T-helper 2 cell (primary cell): ENCODE measurements at regions not wholly inside any gene's neighbourhood (a gene's known extent, or its start where the extent isn't known, plus 50 kb on each side); places are given as distances from the start of the nearest gene placed in this dataset.
A peak's percentile ranks its signal among the peaks of the same experiment; 100 is the strongest.
"Not testable (repeated sequence)": the region's sequence is repeated elsewhere in the genome, so short reads cannot be mapped to it uniquely, and the experiment has no call there.

Experiments used
- DNase-seq, 5 experiments: peaks; one replicate each; pipeline versions ENCODE4 v3.0.0 to v3.0.0-alpha.2; 2012 to 2022

- DNase-seq: no peak
Measured at GRCh38 chr6:166718516-166718915, 91.5 kb upstream of the RPS6KA2 start.

GRCh38 chr6:166716910-166717617, 90.0 kb upstream of the RPS6KA2 start:
- no peak for DNase-seq

GRCh38 chr6:166715992-166716391, 88.9 kb upstream of the RPS6KA2 start:
- no peak for DNase-seq

- DNase-seq: no peak
Measured at GRCh38 chr6:166715065-166715464, 88.0 kb upstream of the RPS6KA2 start.

- no peak for DNase-seq
Measured at GRCh38 chr6:166714581-166714980, 87.5 kb upstream of the RPS6KA2 start.

- no peak for DNase-seq
Measured at GRCh38 chr6:166714187-166714510, 87.1 kb upstream of the RPS6KA2 start.

- DNase-seq: no peak
Measured at GRCh38 chr6:166713434-166714186, 86.6 kb upstream of the RPS6KA2 start.

GRCh38 chr6:166712286-166713228, 85.5 kb upstream of the RPS6KA2 start:
- no peak for DNase-seq

GRCh38 chr6:166710084-166710483, 83.0 kb upstream of the RPS6KA2 start:
- DNase-seq: no peak

GRCh38 chr6:166708460-166708859, 81.4 kb upstream of the RPS6KA2 start:
- DNase-seq: no peak

- DNase-seq: peak in 1 of 5 experiments; percentile 15
Measured at GRCh38 chr6:166707045-166707444, 80.0 kb upstream of the RPS6KA2 start.

GRCh38 chr6:166705069-166705468, 78.0 kb upstream of the RPS6KA2 start:
- no peak for DNase-seq

- DNase-seq: no peak
Measured at GRCh38 chr6:166704171-166704570, 77.1 kb upstream of the RPS6KA2 start.

GRCh38 chr6:166703149-166703710, 76.2 kb upstream of the RPS6KA2 start:
- no peak for DNase-seq

- DNase-seq: not testable (repeated sequence)
Measured at GRCh38 chr6:166701424-166701823, 74.4 kb upstream of the RPS6KA2 start.

- DNase-seq: not testable (repeated sequence)
Measured at GRCh38 chr6:166700871-166701270, 73.8 kb upstream of the RPS6KA2 start.

GRCh38 chr6:166697113-166697512, 70.1 kb upstream of the RPS6KA2 start:
- no peak for DNase-seq

- DNase-seq: no peak
Measured at GRCh38 chr6:166693880-166694279, 66.8 kb upstream of the RPS6KA2 start.

GRCh38 chr6:166692723-166693302, 65.8 kb upstream of the RPS6KA2 start:
- DNase-seq: no peak

GRCh38 chr6:166691746-166692145, 64.7 kb upstream of the RPS6KA2 start:
- no peak for DNase-seq

- DNase-seq: no peak
Measured at GRCh38 chr6:166691199-166691598, 64.1 kb upstream of the RPS6KA2 start.

- no peak for DNase-seq
Measured at GRCh38 chr6:166689687-166690086, 62.6 kb upstream of the RPS6KA2 start.

- DNase-seq: no peak
Measured at GRCh38 chr6:166688901-166689300, 61.9 kb upstream of the RPS6KA2 start.
